Tibial nerve (tissue), 4 donors: ENCODE measurements at regions not wholly inside any gene's neighbourhood (a gene's known extent, or its start where the extent isn't known, plus 50 kb on each side); places are given as distances from the start of the nearest gene placed in this dataset.

Source experiments
- DNase-seq, 2 donors: peaks; one replicate each; pipeline ENCODE4 v3.0.0-alpha.2; 2019; ENCODE audit warnings: low spot score in 2 of 2
- H3K27ac ChIP-seq, 4 donors: fragments of 200-600 bp; sonication (generic) in 3 of 4; one replicate each; pipeline ENCODE4 v1.5.1; 2017 to 2019; ENCODE audit warnings: mild to moderate bottlenecking in 1 of 4
- H3K27me3 ChIP-seq, 2 donors: fragments of 200-600 bp; sonication (generic) in 1 of 2; one replicate each; pipeline versions ENCODE4 v1.5.1 to v1.6.0; 2017 to 2019
- H3K36me3 ChIP-seq, 3 donors: fragments of 200-600 bp; sonication (generic); one replicate each; pipeline ENCODE4 v1.5.1; 2018 to 2019
- H3K4me1 ChIP-seq, 4 donors: fragments of 200-600 bp; sonication (generic) in 3 of 4; one replicate each; pipeline ENCODE4 v1.5.1; 2017 to 2019
- H3K4me3 ChIP-seq, 4 donors: fragments of 200-600 bp; sonication (generic) in 3 of 4; one replicate each; pipeline ENCODE4 v1.5.1; 2017 to 2019; ENCODE audit warnings: mild to moderate bottlenecking in 1 of 4, moderate library complexity in 1 of 4
- H3K9me3 ChIP-seq, 4 donors: fragments of 200-600 bp; sonication (generic) in 3 of 4; one replicate each; pipeline ENCODE4 v1.5.1; 2017 to 2019
- CTCF ChIP-seq, 5 experiments: fragments of 200-600 bp in 3 of 5; fragments of 450-650 bp in 2 of 5; sonication (generic) in 3 of 5; IDR thresholded peaks; one replicate each; pipeline ENCODE4 v1.5.1; 2016 to 2019; ENCODE audit warnings: antibody characterized with exemption in 5 of 5, mild to moderate bottlenecking in 3 of 5, moderate library complexity in 2 of 5
- EP300 ChIP-seq, 2 donors: sonication (generic); formaldehyde crosslinking; IDR thresholded peaks; one replicate each; pipeline ENCODE4 v1.6.1; 2017; ENCODE audit warnings: antibody characterized with exemption in 2 of 2, mild to moderate bottlenecking in 1 of 2
- POLR2A ChIP-seq, 2 donors: fragments of 450-650 bp; IDR thresholded peaks; one replicate each; pipeline ENCODE4 v1.6.1; 2017; ENCODE audit warnings: antibody characterized with exemption in 2 of 2, mild to moderate bottlenecking in 2 of 2, moderate library complexity in 2 of 2
- WGBS, 2 donors: methylation state at CpG; one replicate each; pipeline ENCODE4 v1.1.5; 2018; 5-methylcytosine and 5-hydroxymethylcytosine counted together

- peaks cover 0 to 20% (median 3%) of the 10 kb centered on the region in 4 donors for H3K9me3 ChIP-seq
- H3K4me3 ChIP-seq = no peak overlapping the region
- WGBS, 2 donors = 68 to 83% methylated on average over 4 to 6 of the region's 6 CpGs
- H3K36me3 ChIP-seq = peaks cover 0 to 4% (median 0%) of the 10 kb centered on the region in 3 donors
- DNase-seq = no peak
- no peaks in the 10 kb centered on the region for H3K27me3 ChIP-seq
- no peak for TF ChIP-seq EP300 (IDR thresholded peaks at IDR 0.05)
- no peak for TF ChIP-seq POLR2A (IDR thresholded peaks at IDR 0.05)
- no peak for TF ChIP-seq CTCF (IDR thresholded peaks at IDR 0.05)
- H3K4me1 ChIP-seq = no peaks in the 10 kb centered on the region
- no peak overlapping the region for H3K27ac ChIP-seq
These were observed 151.3 kb downstream of the BACH1 start for GRCh38 chr21:29450058-29450457.

- H3K27ac ChIP-seq = no peak overlapping the region
- no peaks in the 10 kb centered on the region for H3K4me1 ChIP-seq
- WGBS, 2 donors = 41 to 58% methylated on average over 3 of the region's 3 CpGs
- peaks cover 0 to 11% (median 0%) of the 10 kb centered on the region in 4 donors for H3K9me3 ChIP-seq
- no peak overlapping the region for H3K4me3 ChIP-seq
- H3K36me3 ChIP-seq = no peaks in the 10 kb centered on the region
- DNase-seq = no peak
- no peaks in the 10 kb centered on the region for H3K27me3 ChIP-seq
- no peak for TF ChIP-seq EP300 (IDR thresholded peaks at IDR 0.05)
- no peak for TF ChIP-seq POLR2A (IDR thresholded peaks at IDR 0.05)
- TF ChIP-seq CTCF (IDR thresholded peaks at IDR 0.05) = no peak
These were observed 154.8 kb downstream of the BACH1 start for GRCh38 chr21:29453511-29453910.

GRCh38 chr21:29454179-29454578 is 155.5 kb downstream of the BACH1 start:
- WGBS, 2 donors = 63 to 72% methylated on average over 1 of the region's 1 CpG
- no peaks in the 10 kb centered on the region for H3K27me3 ChIP-seq
- no peaks in the 10 kb centered on the region for H3K36me3 ChIP-seq
- no peak overlapping the region for H3K4me3 ChIP-seq
- H3K27ac ChIP-seq = no peak overlapping the region
- TF ChIP-seq CTCF (IDR thresholded peaks at IDR 0.05) (no peak), EP300 (IDR thresholded peaks at IDR 0.05) (no peak), POLR2A (IDR thresholded peaks at IDR 0.05) (no peak)
- DNase-seq = no peak
- H3K9me3 ChIP-seq = peaks cover 0 to 4% (median 0%) of the 10 kb centered on the region in 4 donors
- no peaks in the 10 kb centered on the region for H3K4me1 ChIP-seq

- TF ChIP-seq CTCF (IDR thresholded peaks at IDR 0.05) = no peak
- no peak for TF ChIP-seq POLR2A (IDR thresholded peaks at IDR 0.05)
- no peak for TF ChIP-seq EP300 (IDR thresholded peaks at IDR 0.05)
- no peak for DNase-seq
- Histone ChIP-seq H3K9me3 (no peaks in the 10 kb centered on the region), H3K4me3 (no peak overlapping the region), H3K27ac (no peak overlapping the region), H3K4me1 (no peaks in the 10 kb centered on the region), H3K27me3 (no peaks in the 10 kb centered on the region), H3K36me3 (peaks cover 0 to 16% (median 0%) of the 10 kb centered on the region in 3 donors)
- 93 to 100% methylated on average over 1 of the region's 1 CpG for WGBS, 2 donors
These were observed 163.8 kb downstream of the BACH1 start for GRCh38 chr21:29462479-29462878.

- 93 to 96% methylated on average over 2 of the region's 2 CpGs for WGBS, 2 donors
- H3K9me3 ChIP-seq = no peaks in the 10 kb centered on the region
- no peak overlapping the region for H3K4me3 ChIP-seq
- TF ChIP-seq CTCF (IDR thresholded peaks at IDR 0.05) (no peak), EP300 (IDR thresholded peaks at IDR 0.05) (no peak), POLR2A (IDR thresholded peaks at IDR 0.05) (no peak)
- no peak for DNase-seq
- H3K4me1 ChIP-seq = no peaks in the 10 kb centered on the region
- peaks cover 0 to 11% (median 0%) of the 10 kb centered on the region in 3 donors for H3K36me3 ChIP-seq
- no peak overlapping the region for H3K27ac ChIP-seq
- no peaks in the 10 kb centered on the region for H3K27me3 ChIP-seq
These were observed 166.8 kb downstream of the BACH1 start for GRCh38 chr21:29465546-29465945.
